Lower leg skin (tissue), 3 donors: ENCODE measurements at regions not wholly inside any gene's neighbourhood (a gene's known extent, or its start where the extent isn't known, plus 50 kb on each side); places are given as distances from the start of the nearest gene placed in this dataset.

Source experiments
- CTCF ChIP-seq, 3 donors: fragments of 450-650 bp; IDR thresholded peaks; one replicate each; pipeline ENCODE4 v1.5.1; 2016; ENCODE audit warnings: antibody characterized with exemption in 3 of 3, mild to moderate bottlenecking in 3 of 3, moderate library complexity in 2 of 3
- POLR2A ChIP-seq, 2 donors: fragments of 450-650 bp; IDR thresholded peaks; one replicate each; pipeline ENCODE4 v1.6.1; 2016 to 2017; ENCODE audit warnings: antibody characterized with exemption in 2 of 2, mild to moderate bottlenecking in 1 of 2, moderate library complexity in 1 of 2

- no peak for TF ChIP-seq CTCF (IDR thresholded peaks at IDR 0.05)
- no peak for TF ChIP-seq POLR2A (IDR thresholded peaks at IDR 0.05)
These were observed 114.1 kb downstream of the RFLNA start for GRCh38 chr12:124408822-124409517.
